RPMI8226 (cell line): ENCODE measurements at regions not wholly inside any gene's neighbourhood (a gene's known extent, or its start where the extent isn't known, plus 50 kb on each side); places are given as distances from the start of the nearest gene placed in this dataset.
A peak's percentile ranks its signal among the peaks of the same experiment; 100 is the strongest.

Experiments
- DNase-seq: peaks from one replicate; pipeline ENCODE4 v3.0.0-alpha.2; 2015

DNA sequence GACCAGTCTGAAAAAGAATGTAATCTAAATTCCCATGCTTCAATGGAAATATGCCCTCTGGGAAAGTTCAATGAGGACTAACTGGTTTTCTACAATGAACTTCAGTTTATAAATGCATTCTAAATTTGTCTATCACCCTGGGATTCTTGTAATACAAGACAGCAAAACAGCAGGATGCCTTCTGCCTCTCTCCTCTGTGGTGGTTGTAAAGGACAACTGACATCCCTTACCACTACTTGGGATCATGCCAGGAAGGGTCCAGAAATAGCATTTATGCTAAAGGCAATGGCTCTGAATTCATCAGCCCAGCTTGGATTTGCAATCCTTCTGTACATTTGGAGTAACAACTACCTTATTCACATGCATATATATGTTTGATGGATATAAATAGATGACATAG is 97.3 kb upstream of the ADAMTS16 start:
- DNase-seq: no peak

DNA sequence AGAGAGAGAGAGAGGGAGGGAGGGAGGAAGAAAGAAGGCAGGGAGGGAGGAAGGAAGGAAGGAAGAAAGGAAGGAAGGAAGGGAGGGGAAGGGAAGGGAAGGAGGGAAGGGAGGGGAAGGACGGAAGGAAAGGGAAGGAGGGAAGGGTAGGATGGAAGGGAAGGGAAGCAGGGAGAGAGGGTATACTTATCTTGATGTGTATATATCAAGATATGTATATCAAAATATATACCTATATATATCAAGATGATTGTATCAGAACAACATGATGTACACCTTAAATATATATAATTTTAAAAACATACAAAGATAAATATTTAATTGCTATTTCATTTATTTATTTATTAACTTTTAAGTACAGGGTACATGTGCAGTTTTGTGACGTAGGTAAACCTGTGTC is 96.8 kb upstream of the ADAMTS16 start:
- DNase-seq: no peak

DNA sequence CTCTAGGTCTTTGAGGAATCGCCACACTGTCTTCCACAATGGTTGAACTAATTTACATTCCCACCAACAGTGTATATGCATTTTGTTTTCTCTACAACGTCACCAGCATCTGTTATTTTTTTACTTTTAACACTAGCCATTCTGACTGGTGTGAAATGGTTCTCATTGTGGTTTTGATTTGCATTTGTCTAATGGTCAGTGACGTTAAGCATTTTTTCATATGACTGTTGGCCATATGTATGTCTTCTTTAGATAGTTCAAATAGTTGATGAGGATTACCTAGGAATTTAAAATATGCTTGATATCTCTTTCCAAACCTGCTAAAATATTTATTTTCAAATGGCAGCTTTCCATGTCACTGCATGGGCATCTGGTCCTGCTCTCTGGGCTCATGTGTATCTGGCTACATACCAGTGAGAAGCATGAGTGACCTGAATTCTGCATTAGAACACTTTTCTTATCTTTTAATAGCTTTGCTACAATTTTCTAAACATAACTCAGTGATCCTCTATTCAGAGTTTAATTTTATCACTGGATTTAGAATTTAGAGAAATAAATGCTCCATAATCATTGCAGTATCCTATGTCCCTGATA is 95.8 kb upstream of the ADAMTS16 start:
- no peak for DNase-seq

DNA sequence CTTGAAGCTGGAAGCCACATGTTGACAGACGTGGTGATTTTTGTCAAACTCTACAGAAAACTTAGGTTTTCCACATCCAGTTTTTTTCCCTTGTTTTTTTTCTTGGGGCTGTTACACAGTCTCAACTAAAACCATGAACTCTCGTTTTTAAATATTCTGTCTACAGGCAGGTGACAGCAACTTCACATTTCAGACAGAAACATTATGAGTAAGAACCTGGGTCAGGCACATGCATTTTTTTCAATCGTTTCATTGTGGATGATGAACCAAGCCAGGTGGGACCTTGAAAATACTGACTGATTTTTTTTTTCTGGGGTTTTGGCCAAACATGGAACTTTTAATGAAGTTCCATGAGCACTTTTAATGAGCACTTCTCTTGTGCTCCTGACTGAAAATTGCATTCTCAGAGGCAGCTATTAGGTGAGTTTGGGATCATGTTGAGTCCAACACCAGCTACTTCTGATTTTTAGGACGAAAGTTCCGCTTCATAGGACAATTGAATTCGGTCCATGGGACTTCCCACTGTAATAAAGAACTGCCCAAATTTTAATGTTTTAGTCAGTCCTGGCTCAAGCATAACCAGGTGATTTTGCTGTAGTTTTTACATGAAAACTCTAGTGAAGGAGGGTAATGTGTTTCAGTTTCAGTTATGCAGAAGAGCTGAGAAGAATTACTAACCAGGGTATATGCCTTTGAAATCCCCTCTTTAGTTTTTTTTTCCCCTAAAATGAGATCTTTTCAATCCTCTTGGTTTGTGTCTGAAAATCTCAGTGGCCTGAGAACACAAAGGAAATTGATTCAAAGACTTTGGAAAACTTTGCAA is 93.2 kb upstream of the ADAMTS16 start:
- DNase-seq: no peak

DNA sequence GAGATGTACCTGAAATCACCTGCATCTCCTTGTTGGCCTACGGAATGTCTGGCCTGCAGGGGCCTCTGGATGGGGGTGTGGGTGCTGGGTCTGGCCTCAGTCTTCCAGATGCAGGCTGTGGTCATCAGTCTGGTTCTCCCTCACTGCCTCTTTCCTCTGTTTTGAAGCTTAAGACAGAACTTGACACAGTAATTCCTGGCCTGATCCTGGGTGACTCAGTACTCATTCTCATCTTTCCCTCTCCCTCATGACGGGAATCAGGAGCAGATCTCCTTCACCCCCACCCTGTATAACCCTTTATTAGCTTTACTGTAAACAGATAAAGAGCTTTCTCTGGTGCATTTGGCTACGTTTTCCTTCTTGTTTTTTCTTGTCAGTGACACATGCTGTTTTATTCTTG is 89.3 kb upstream of the ADAMTS16 start:
- no peak for DNase-seq

DNA sequence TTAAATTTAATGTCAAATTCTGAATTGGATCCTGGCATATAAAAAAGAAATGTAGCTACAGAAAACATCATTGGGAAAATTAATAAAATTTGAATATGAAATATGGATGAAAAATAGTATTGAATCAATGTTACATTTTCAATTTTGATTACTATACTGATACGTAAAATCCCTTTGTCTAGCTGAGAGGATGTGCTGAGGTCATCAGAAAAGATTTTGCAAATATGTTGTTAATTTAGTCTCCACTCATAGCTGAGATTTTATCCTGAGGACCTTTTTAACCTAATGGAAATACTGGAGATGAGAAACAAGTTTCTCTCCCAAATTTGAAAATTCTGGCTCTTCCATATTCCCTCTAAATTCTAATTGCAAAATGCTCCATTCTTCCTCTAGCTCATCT is 84.4 kb upstream of the ADAMTS16 start:
- DNase-seq: no peak

DNA sequence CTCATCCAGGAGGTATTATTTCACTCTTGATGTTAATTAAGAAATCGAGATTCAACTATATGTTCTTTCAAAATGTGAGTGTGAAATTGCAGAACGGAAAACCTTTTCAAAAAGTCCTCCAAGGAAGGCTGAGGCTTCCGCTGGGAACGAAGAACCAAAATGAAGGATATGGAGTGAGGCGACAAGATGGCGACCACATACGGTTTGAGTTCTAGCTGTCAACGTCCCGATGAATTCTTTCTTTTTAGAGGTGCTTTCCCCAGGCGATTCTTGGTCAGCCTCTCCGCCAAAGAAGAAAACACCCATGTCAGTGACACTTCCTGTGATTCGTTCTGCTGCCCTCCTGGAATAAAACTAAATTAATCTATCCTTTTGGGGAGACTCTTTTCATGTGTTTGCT is 78.3 kb upstream of the ADAMTS16 start:
- no peak for DNase-seq

DNA sequence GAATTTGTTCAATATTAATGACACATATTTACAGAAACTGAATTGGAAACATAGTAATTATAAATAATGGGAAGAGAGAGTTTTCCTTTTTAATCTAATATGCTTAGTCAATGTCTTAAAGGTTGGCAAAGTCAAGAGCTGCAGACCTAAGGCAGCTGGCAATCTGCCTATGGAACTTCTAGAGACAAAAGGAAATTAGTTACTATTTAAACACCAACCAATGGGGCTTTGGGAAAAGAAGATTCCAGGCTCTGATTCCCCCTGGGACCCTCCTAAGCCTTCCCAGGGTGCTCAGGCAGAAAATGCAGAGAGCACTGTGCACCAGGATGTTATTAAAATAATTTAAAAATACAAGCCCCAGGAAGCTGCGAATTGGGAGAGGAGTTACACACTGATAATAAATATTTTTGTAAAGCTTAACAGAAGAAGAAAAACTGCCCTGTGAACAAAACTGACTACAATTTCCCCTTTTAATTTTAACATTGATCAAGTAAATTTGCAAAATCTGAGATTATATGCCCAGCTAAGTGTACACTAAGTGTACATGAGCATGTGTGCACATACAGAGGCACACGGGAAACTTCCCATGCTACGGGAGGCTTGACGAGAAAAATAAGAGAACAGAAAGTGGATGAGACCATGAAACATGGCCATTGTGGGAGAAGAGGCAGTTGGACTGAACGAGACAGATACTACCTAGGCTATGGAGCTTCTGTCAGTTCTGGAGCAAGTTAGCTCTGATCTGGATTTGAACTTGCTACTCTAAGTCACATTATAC is 77.4 kb upstream of the ADAMTS16 start:
- no peak for DNase-seq

DNA sequence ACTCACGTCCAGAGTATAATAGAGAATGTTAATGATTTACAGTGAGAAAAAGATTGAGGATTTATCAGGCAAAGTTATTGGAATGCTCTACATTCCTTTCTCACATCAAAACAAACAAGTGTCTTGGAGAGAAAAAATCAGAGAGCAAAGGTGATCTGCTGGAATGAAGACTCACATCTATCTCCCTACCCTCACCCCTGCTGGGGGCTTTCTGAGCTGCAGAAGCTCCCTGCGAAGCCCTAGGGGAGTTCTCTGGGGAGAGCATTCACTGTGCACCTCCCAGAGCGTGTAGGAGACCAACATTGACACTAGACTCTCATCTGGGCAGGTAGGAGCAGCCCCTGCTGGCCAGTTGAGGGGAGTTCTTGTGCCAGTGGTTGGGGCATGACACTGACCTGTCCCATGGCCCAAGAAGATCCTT is 76.6 kb upstream of the ADAMTS16 start:
- no peak for DNase-seq

DNA sequence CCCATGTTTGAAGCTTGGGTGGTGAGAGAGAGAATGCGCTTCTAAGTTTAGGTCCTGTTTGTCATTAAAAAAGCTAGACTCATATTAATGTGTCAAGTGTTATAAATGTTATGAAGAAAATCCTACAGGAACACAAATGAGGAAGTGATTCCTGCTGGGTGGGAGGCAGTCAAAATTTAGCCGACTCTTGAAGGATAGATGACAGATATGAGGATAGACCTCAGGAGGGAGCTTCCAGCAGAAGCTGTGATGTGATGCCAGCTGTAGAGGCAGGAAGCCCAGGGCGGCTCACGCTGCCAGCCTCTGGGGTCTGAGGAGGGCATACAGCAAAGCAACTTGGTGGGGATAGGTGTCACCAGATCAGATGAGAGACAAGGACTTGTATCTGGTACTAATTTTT is 74.7 kb upstream of the ADAMTS16 start:
- DNase-seq: no peak

DNA sequence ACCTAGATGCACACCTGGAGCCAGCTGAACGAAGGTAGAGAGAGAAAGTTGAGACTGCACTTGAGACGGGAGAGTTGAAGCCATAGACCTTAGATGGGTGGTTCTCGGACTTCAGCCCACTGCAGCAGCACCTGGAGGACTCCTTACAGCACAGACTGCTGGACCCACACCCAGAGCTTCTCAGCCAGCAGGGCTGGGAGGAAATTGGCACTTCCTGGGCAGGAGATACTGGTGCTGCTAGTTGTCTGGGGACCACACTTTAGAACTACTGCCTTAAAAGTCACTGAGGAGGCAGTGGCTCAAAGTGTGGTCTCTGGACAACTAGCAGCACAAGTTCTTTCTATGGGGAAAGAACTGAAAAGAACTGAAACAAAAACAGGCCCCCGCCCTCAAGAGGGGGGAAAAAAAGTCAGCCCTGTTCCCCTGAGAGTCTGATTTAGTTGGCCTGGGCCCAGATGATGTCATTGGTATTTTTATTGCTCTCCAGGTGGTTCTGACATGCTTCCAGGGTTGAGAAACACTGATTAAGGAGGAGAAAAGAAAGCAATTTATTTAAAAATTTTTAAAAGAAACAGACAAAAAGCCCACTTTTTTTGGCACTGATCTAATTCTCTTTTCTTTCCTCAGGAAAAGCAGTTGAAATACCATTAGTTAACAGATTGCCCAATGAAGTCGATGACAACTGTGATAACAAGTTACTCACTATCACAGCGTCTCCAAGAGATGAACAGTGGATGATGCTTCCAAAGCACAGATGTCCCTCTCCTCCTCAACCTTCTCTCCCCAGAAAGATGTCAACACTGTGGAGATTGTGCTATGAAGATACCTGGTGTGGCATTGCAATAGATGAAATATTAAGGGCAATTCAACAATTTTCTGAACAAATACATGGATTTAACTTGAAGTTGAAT is 73.6 kb upstream of the ADAMTS16 start:
- peak; percentile 12 for DNase-seq

DNA sequence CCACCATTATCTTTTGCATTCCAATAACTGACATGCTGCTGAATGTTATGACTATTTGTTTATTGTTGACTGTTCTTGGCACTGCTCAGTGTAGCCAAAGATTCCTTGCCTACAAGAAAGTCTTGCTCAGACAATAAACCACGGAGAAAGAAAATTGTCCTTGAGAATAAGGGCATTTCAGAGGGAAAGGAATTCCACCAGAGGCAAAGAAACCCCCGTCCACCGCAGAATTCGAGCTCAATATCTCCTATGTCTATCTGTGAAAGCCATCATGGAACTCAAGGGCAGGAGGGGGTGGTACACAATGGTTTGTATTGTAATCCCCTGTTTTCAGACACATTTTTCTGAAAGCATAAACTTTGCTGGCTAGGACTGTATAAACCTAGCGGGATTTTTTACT is 70.3 kb upstream of the ADAMTS16 start:
- DNase-seq: no peak

DNA sequence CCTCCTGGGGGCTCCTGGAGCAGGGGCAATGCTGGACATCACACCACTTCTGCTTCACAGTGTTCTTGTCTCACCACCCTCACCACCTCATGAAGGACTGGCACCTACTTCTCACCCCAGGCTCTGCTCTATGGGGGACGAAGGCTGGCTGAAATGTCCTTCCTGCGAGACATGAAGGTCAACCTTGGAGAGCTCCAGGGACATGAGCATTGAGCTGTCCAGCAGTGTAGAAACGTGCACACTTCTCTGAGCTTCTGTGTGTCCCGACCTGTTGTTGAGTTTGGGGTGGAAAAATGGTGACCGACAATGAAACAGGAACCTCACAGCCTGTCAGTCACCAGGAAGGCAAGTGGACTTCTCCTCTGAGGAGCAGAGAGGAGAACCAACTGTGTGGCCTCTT is 68.6 kb upstream of the ADAMTS16 start:
- DNase-seq: no peak

DNA sequence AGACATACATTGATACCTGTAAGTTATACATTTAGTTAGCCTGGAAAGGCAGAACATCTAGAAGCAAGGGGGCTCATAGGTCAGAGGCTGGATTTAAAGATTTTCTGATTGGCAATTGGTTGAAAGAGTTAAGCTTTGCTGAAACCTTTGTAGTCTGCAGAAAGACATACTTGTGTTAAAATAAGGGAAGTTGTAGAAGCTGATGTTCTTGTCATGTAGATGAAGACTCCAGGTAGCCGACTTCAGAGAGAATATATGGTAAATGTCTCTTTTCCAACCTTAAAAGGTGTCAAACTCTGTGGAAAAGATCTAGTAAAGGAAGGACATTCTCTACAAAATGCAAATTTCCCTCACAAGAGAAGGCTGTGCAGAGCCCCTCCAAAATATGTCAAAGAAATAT is 62.9 kb upstream of the ADAMTS16 start:
- no peak for DNase-seq

DNA sequence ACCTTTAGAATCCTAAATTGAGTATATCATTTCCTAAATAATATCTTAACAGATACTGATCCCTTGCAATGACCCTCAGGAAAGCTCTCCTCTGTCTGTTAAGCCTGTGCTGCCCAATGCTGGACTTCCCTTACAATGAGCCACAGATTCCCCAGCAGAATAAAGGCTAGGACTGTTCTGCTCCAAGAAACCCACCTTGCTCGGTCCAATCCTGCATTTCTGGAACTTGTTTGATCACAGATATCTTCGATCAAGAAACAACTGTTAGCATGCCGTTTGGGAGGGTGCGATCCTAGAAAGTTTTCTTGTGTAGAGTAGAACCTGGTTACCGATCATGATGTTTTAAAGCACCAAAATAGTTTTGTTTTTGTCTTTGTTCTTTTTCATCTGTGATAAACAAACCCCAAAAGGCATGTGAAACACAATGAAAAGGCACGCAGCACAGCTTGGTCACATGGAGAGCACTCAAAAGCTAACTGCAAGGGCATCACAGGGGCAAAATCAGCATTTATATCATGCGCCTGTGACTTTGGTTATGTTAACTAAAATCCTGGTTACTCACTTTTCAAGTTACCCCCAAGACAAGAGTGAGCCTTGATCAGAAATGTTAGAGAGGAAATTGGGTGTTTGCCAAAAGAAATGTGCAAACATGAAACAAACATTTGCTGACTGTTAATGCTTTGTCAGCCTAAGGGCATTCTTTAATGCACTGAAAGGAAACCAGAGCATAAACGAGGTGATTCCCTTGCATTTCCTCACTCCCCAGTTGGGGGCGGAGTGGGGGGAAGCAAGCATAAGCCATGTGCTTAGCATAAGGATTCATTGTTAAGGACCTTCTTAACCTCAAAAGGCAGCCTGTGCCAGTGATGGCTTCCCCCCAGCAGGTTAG is 61.9 kb upstream of the ADAMTS16 start:
- DNase-seq: peak; percentile 46

DNA sequence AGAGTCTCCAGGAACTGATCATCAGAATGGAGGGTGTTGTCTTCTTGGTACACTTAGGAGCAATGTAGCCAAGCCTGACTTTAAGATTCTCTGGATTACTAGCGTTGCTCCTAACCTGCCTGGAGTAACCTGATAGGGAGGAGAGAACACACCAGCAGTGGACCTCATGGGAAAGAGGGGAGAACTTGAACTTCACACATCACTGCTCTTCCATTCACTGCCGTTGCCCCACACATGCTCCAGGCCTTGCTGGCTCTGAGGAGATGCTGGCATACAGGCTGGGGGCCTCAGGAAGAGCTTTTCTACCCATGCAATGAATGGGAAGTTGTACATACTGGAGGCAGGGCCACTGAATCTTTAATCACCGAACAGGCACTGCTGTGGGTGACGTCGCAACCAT is 60.3 kb upstream of the ADAMTS16 start:
- no peak for DNase-seq

DNA sequence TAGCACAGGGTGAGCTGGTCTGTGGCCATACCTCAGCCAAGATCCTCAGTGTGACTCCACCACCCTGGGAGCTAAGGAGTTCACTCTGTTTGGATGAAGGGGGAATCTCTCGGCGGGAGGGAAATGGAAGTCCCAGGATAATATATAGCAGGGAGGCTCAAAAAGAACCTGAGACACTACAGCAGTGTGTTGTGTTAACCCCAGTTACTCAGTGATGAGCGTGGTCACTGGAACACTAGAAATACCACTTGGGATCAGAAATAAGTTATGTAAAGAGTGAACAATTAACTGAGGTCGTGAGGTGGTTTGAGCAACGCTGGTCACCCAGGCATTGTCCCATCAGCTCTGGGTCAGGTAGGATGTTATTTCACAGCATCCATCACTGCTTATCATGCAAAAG is 59.3 kb upstream of the ADAMTS16 start:
- no peak for DNase-seq

DNA sequence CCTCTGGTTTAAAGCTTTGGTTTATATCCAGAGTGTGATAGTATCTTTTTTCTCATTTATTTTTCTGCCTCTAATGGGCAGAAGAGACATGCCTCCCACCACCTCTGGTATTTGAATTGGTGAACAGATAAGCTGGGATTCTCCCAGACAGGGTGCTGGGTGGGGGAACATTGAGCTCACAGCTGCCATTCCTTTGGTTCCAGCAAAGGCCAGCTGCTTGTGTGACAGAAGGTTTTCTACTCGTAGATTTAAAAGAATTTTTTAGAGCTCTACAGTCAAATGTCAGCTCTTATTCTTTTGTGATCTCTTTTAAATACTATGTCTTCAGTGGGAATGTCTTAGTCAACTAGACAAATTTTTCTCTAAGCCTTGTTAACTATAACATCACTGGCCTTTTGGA is 54.7 kb upstream of the ADAMTS16 start:
- no peak for DNase-seq

DNA sequence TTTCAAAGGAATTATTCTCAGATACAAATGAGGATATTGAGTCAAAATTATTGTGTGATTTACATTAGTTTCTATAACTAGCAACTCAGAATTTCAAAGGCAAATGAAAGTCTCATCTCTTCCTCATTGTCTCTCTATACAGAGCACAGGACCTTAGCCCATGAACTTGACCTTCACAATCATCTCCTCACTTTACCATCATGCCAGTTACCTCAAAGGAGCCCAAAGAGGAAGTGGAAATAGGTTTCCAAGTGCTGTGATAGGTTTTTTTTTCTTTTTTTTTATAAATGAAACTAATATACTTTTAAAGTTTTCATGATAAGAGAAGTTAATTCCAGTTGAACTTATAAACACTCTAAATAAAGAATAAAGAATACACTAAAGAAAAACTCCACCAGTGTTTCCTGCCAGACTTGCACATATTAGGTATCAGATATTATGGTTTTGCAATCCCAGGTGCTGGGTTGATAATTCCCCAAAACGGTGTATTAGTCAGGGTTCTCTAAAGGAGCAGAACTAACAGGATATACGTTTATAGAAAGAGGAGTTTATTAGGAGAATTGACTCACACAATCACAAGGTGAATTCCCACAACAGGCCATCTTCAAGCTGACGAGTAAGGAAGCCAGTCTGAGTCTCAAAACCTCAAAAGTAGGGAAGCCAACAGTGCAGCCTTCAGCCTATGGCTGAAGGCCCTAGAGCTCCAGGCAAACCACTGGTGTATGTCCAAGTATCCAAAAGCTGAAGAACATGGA is 50.1 kb upstream of the ADAMTS16 start:
- no peak for DNase-seq
